ENCODE measurements at regions not wholly inside any gene's neighbourhood (a gene's known extent, or its start where the extent isn't known, plus 50 kb on each side); places are given as distances from the start of the nearest gene placed in this dataset.

DNA sequence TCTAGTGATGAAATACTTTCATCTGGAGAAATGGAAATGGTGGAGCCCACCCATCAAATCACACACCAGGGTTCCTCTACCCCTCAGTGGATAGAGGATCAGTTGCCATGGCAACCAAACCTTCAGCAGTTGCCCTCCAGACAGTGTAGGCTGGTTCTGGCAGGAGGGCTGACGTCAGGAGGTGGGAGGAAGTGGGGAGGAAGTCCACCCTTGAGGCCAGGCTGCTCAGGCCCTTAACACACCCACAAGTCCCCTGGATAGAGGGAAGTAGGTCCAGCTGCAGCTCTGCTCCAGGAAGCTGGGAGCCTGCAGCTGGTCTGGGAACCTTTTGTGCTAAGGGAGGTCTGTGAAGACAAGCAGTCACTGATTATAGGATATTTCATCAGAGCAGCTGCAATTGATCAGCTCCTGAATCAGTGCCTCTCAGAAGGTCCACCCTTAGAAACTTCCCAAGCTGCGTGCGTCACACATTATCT, 186.6 kb downstream of the MTX2 start:
- no peak overlapping the region for H3K27ac ChIP-seq (ENCODE audit: low read depth, low read length)
- no peak overlapping the region for H3K9ac ChIP-seq (ENCODE audit: low read depth, low read length)
- no peak overlapping the region for H3K4me3 ChIP-seq (ENCODE audit: low read length)
- H3K4me1 ChIP-seq (ENCODE audit: insufficient read depth, low read length), result peaks cover 6% of the 10 kb centered on the region
- no peaks in the 10 kb centered on the region for H3K9me3 ChIP-seq (ENCODE audit: insufficient read depth, low read depth, low read length)
- 0 out of 2 replicates have a peak, but pooled peaks cover 2% of the 10 kb centered on the region for H3K27me3 ChIP-seq (ENCODE audit: insufficient read depth, low read length)
- H3K36me3 ChIP-seq (ENCODE audit: insufficient read depth, low read length), result no peaks in the 10 kb centered on the region
- 73% methylated on average over 3 of the region's 3 CpGs for WGBS

DNA sequence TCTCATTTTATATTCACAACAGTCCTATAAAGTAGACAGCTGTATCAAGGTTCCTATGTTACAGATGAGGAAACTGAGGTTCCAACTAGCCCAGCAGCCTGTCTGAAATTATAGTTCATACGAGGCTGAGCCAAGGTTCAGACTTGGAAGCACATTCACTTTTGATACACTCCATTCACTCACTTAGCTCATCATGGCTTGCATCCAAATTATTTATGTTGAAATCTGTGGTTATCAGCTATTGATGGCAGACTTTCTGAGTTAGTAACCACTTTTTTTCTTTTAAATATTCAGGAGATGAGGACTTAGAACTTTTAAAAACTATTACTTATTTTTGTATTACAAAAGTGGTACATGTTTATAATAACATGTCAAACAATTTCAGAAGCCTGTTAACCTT, 188.2 kb downstream of the MTX2 start:
- Histone ChIP-seq H3K4me3 (ENCODE audit: low read length) (no peak overlapping the region), H3K27ac (ENCODE audit: low read depth, low read length) (no peak overlapping the region), H3K27me3 (ENCODE audit: insufficient read depth, low read length) (no peaks in the 10 kb centered on the region), H3K9ac (ENCODE audit: low read depth, low read length) (no peak overlapping the region), H3K4me1 (ENCODE audit: insufficient read depth, low read length) (peaks cover 9% of the 10 kb centered on the region; the same call in 1 of the 2 replicates), H3K9me3 (ENCODE audit: insufficient read depth, low read depth, low read length) (no peaks in the 10 kb centered on the region), H3K36me3 (ENCODE audit: insufficient read depth, low read length) (no peaks in the 10 kb centered on the region)
- 96% methylated on average over 1 of the region's 1 CpG for WGBS

- 91% methylated on average over 4 of the region's 5 CpGs for WGBS
- Histone ChIP-seq H3K27ac (ENCODE audit: low read depth, low read length) (no peak overlapping the region), H3K27me3 (ENCODE audit: insufficient read depth, low read length) (no peaks in the 10 kb centered on the region), H3K9me3 (ENCODE audit: insufficient read depth, low read depth, low read length) (no peaks in the 10 kb centered on the region), H3K4me3 (ENCODE audit: low read length) (no peak overlapping the region), H3K9ac (ENCODE audit: low read depth, low read length) (no peak overlapping the region), H3K4me1 (ENCODE audit: insufficient read depth, low read length) (0 out of 2 replicates have a peak, but pooled peaks cover 6% of the 10 kb centered on the region), H3K36me3 (ENCODE audit: insufficient read depth, low read length) (no peaks in the 10 kb centered on the region)
These were observed 192.0 kb downstream of the MTX2 start for GRCh38 chr2:176461098-176461808.

DNA sequence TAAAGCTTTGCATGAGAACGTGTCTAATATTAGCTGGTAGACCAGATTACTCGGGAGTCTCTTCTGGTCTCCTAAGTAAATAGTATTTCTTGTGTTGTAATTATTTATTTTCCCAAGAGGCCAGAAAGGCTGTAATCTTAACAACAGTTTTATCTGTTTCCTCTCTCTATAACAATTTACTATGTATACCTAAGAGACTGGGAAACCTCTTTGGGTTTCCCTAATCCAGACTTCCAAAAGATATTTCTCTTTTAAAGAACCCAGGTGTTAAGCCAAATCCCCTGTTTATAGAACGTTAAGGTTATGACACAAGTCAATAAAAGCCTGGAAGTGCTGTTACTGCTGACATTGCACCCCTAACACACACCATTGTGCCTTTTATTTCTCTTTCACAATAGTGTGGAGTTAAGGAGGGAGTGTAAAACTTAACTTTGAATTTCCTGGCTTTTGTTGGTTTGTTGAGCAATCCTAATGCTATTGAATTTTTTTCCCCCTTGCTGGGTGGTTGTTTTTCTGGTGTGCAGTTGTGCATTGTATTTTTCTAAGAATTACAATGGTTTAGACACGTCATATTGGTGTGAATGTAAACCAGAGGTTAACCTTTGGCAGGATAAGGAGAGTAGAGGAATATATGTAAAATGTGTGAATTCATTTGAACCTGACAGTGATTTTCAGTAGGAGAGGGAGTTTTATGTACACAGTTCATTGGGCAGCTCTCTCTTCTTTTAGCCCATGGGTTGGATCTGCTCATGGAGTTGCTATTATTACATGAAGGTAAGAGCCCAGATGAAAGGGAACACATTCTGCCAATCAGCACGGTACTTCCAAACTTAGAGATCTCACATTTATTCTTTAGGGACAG, 192.8 kb downstream of the MTX2 start:
- H3K9ac ChIP-seq (ENCODE audit: low read depth, low read length), result no peak overlapping the region
- H3K9me3 ChIP-seq (ENCODE audit: insufficient read depth, low read depth, low read length), result no peaks in the 10 kb centered on the region
- 0 out of 2 replicates have a peak, but pooled peaks cover 8% of the 10 kb centered on the region for H3K4me1 ChIP-seq (ENCODE audit: insufficient read depth, low read length)
- H3K27ac ChIP-seq (ENCODE audit: low read depth, low read length), result no peak overlapping the region
- H3K4me3 ChIP-seq (ENCODE audit: low read length), result no peak overlapping the region
- 89% methylated on average over 5 of the region's 5 CpGs for WGBS
- no peaks in the 10 kb centered on the region for H3K36me3 ChIP-seq (ENCODE audit: insufficient read depth, low read length)
- H3K27me3 ChIP-seq (ENCODE audit: insufficient read depth, low read length), result no peaks in the 10 kb centered on the region

- Histone ChIP-seq H3K9me3 (ENCODE audit: insufficient read depth, low read depth, low read length) (no peaks in the 10 kb centered on the region), H3K36me3 (ENCODE audit: insufficient read depth, low read length) (no peaks in the 10 kb centered on the region), H3K4me3 (ENCODE audit: low read length) (no peak overlapping the region), H3K27ac (ENCODE audit: low read depth, low read length) (no peak overlapping the region), H3K4me1 (ENCODE audit: insufficient read depth, low read length) (0 out of 2 replicates have a peak, but pooled peaks cover 10% of the 10 kb centered on the region), H3K27me3 (ENCODE audit: insufficient read depth, low read length) (no peaks in the 10 kb centered on the region), H3K9ac (ENCODE audit: low read depth, low read length) (no peak overlapping the region)
- 90% methylated on average over 3 of the region's 3 CpGs for WGBS
These were observed 194.3 kb downstream of the MTX2 start for GRCh38 chr2:176463546-176463945.

GRCh38 chr2:176464886-176465564, 195.8 kb downstream of the MTX2 start:
- Histone ChIP-seq H3K27ac (ENCODE audit: low read depth, low read length) (no peak overlapping the region), H3K9ac (ENCODE audit: low read depth, low read length) (no peak overlapping the region), H3K36me3 (ENCODE audit: insufficient read depth, low read length) (no peaks in the 10 kb centered on the region), H3K4me1 (ENCODE audit: insufficient read depth, low read length) (0 out of 2 replicates have a peak, but pooled peaks cover 10% of the 10 kb centered on the region), H3K4me3 (ENCODE audit: low read length) (no peak overlapping the region), H3K27me3 (ENCODE audit: insufficient read depth, low read length) (no peaks in the 10 kb centered on the region), H3K9me3 (ENCODE audit: insufficient read depth, low read depth, low read length) (no peaks in the 10 kb centered on the region)
- 82% methylated on average over 10 of the region's 10 CpGs for WGBS

DNA sequence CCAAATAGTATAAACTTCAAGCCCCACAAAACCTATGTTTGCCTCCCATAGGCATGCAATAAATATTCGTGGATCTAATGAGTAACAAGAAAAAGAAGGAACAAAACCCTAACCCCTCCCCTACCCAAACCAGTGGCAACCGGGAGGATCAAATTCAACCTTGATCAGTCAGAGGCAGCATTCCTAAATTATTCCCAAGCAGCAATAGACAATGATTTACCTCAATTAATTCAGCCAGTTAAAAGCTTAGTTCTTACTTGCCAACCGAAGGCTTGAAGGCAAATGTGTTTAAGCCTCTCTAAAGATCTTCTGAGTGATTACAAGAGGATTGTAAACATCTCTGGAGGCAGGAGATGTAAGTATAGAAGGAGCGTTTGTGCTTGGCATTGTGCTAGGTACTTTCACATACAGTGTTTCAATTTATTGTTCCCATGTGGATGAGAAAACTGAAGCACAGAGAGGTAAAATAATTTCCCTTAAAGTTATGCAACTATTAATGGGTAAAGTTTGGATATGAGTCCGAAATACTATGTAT, 197.7 kb downstream of the MTX2 start:
- 0 out of 2 replicates have a peak, but pooled peaks cover 7% of the 10 kb centered on the region for H3K4me1 ChIP-seq (ENCODE audit: insufficient read depth, low read length)
- 82% methylated on average over 5 of the region's 5 CpGs for WGBS

DNA sequence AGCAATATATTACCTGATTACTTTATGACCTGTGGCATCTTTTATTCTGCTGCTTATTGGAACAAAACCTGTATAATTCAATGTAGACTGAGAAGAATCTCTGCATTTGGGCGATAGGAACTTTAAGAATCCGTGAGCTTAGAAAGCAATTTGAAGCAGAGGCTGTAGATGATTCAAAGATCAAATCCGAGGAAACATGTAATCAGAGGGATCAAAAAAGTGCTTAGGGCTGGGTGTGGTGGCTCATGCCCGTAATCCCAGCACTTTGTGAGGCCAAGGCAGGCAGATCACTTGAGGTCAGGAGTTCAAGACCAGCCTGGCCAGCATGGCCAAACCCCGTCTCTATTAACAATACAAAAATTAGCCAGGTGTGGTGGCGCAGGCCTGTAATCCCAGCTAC, 198.4 kb downstream of the MTX2 start:
- 92% methylated on average over 6 of the region's 6 CpGs for WGBS

More for the DNA sequence above, 197.7 kb downstream of the MTX2 start:
- no peaks in the 10 kb centered on the region for H3K27me3 ChIP-seq (ENCODE audit: insufficient read depth, low read length)
- no peak overlapping the region for H3K27ac ChIP-seq (ENCODE audit: low read depth, low read length)
- no peaks in the 10 kb centered on the region for H3K9me3 ChIP-seq (ENCODE audit: insufficient read depth, low read depth, low read length)
- no peak overlapping the region for H3K4me3 ChIP-seq (ENCODE audit: low read length)
- H3K9ac ChIP-seq (ENCODE audit: low read depth, low read length), result no peak overlapping the region
- H3K36me3 ChIP-seq (ENCODE audit: insufficient read depth, low read length), result no peaks in the 10 kb centered on the region

DNA sequence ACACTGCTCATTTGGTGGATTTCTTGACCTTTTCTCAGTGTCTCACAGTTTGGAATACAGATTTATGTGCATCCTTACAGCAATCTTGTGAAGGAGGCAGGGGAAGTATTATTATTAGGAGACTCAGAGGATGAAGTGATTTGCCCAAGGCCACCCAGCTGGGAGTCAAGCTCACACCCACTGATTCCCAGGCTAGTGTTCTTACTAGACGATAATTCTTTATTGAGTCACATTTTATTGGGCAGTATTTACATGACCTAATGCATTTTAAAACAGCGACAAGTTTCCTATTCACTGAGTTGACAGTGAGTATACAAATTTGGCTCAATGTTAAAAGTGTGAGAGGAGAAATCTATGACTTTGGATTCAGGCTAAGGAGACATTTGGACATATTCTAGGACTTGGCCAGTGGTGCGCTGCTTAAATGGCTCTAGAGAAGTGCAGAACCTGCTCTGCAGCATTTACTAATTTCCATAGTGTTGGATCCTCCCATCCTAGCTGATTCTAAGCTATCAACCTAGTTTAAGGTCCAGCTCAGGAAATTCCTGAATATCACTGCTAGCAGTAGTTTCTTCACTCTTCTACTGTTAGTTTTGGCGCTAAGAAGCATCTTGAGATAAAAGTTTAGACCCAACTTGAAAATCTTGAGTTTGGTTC, 199.3 kb downstream of the MTX2 start:
- no peak overlapping the region for H3K9ac ChIP-seq (ENCODE audit: low read depth, low read length)
- no peaks in the 10 kb centered on the region for H3K27me3 ChIP-seq (ENCODE audit: insufficient read depth, low read length)
- H3K36me3 ChIP-seq (ENCODE audit: insufficient read depth, low read length), result no peaks in the 10 kb centered on the region
- H3K4me1 ChIP-seq (ENCODE audit: insufficient read depth, low read length), result 0 out of 2 replicates have a peak, but pooled peaks cover 4% of the 10 kb centered on the region
- H3K4me3 ChIP-seq (ENCODE audit: low read length), result no peak overlapping the region
- no peaks in the 10 kb centered on the region for H3K9me3 ChIP-seq (ENCODE audit: insufficient read depth, low read depth, low read length)
- 98% methylated on average over 4 of the region's 4 CpGs for WGBS
- H3K27ac ChIP-seq (ENCODE audit: low read depth, low read length), result no peak overlapping the region

More for the DNA sequence above, 198.4 kb downstream of the MTX2 start:
- Histone ChIP-seq H3K9me3 (ENCODE audit: insufficient read depth, low read depth, low read length) (no peaks in the 10 kb centered on the region), H3K4me1 (ENCODE audit: insufficient read depth, low read length) (0 out of 2 replicates have a peak, but pooled peaks cover 4% of the 10 kb centered on the region), H3K4me3 (ENCODE audit: low read length) (no peak overlapping the region), H3K9ac (ENCODE audit: low read depth, low read length) (no peak overlapping the region), H3K36me3 (ENCODE audit: insufficient read depth, low read length) (no peaks in the 10 kb centered on the region), H3K27me3 (ENCODE audit: insufficient read depth, low read length) (no peaks in the 10 kb centered on the region), H3K27ac (ENCODE audit: low read depth, low read length) (no peak overlapping the region)

- 82% methylated on average over 4 of the region's 4 CpGs for WGBS
- Histone ChIP-seq H3K4me3 (ENCODE audit: low read length) (no peak overlapping the region), H3K36me3 (ENCODE audit: insufficient read depth, low read length) (no peaks in the 10 kb centered on the region), H3K27ac (ENCODE audit: low read depth, low read length) (no peak overlapping the region), H3K27me3 (ENCODE audit: insufficient read depth, low read length) (no peaks in the 10 kb centered on the region), H3K4me1 (ENCODE audit: insufficient read depth, low read length) (0 out of 2 replicates have a peak, but pooled peaks cover 4% of the 10 kb centered on the region), H3K9ac (ENCODE audit: low read depth, low read length) (no peak overlapping the region), H3K9me3 (ENCODE audit: insufficient read depth, low read depth, low read length) (no peaks in the 10 kb centered on the region)
These were observed 201.5 kb downstream of the MTX2 start for GRCh38 chr2:176470713-176471112.

All from HUES64 (cell line).